ENCODE measurements at regions not wholly inside any gene's neighbourhood (a gene's known extent, or its start where the extent isn't known, plus 50 kb on each side); places are given as distances from the start of the nearest gene placed in this dataset.

DNA sequence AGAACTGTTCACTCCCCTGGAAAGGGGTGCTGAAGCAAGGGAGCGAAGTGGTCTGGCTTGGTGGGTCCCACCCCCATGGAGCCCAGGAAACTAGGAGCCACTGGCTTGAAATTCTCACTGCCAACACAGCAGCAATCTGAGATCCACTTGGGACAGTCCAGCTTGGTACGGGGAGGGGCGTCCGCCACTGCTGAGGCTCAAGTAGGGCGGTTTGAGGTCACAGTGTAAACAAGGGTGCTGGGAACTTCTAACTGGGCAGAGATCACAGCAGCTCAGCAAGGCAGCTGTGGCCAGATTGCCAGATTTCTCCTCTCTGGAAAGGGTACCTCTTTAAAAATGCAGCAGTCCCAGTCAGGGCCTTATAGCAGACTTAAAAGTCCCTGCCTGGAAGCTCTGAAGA lies 53.9 kb upstream of the GALNTL6 start:
- DNase-seq: no peak

- no peak for DNase-seq
Measured at GRCh38 chr4:171751538-171751937, 61.7 kb upstream of the GALNTL6 start.

DNA sequence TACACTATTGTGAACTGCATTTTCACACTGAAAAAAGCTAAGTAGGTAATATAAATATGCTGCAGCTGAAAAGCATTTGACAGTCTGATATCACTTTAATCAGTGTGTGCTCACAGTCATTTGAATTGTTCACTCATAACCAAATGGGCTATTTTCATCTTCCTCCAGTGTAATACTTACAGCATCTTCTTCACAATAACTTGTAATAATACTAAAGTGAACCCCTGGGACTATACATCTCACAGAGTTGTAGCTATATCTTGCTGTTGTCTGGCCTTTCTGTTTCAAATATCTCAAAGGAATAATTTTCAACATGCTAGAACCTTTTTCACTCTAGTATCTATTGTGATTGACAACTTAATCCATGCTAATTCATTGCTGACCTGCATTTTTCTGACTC lies 66.8 kb upstream of the GALNTL6 start:
- DNase-seq: no peak

DNA sequence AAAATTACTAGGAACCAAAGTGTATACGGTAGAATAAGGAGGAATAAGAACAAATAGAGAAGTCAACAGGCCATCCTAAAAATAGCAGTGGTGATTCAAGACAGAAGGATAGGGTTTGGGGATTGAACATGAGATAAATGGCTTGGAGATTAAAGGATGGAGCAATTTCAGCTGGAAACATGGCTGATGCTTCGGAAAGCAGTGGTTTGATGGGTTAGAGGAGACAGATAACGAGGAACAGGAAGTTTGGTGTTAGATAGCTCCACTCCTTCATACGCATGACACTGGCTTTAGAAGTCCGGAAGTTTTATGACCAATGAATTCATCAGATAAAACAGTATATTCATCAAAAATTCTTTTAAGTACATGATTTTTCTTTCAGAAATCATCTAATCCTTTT lies 70.8 kb upstream of the GALNTL6 start:
- DNase-seq: no peak

DNA sequence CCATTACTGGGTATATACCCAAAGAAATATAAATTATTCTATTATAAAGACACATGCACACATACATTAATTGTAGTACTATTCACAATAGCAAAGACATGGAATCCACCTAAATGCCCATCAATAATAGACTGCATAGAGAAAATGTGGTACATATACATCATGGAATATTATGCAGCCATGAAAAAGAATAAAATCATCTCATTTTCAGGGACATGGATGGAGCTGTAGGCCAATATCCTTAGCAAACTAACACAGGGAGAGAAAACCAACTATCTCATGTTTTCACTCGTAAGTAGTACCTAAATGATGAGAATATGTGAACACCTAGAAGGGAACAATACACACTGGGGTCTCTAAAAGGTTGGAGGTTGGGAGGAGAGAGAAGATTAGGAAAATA lies 86.0 kb upstream of the GALNTL6 start:
- DNase-seq: no peak

DNA sequence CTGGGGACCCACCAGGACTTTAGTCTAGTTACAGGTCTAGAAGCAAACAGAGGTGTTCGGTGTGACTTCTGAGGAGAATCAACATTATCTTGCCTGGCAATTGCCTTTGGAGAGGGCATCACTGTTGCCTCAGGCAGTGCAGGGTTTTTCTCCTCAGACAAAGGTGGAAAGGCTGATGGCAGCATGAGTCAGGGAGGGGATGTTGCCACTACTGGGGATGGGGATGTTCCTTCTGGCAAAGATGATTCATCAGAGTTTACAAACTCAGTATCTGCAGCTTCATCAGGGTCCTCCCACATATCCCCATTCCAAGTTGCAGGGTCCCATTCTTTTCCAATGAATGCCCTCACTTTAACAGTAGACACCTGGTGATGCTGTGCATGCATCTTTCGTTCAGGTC lies 91.3 kb upstream of the GALNTL6 start:
- no peak for DNase-seq

GRCh38 chr4:171719691-171720090 lies 93.5 kb upstream of the GALNTL6 start:
- DNase-seq: no peak

GRCh38 chr4:171718665-171719064 lies 94.5 kb upstream of the GALNTL6 start:
- DNase-seq: no peak

- no peak for DNase-seq
Measured at GRCh38 chr4:171718069-171718468, 95.1 kb upstream of the GALNTL6 start.

- no peak for DNase-seq
Measured at GRCh38 chr4:171717231-171717741, 95.9 kb upstream of the GALNTL6 start.

DNA sequence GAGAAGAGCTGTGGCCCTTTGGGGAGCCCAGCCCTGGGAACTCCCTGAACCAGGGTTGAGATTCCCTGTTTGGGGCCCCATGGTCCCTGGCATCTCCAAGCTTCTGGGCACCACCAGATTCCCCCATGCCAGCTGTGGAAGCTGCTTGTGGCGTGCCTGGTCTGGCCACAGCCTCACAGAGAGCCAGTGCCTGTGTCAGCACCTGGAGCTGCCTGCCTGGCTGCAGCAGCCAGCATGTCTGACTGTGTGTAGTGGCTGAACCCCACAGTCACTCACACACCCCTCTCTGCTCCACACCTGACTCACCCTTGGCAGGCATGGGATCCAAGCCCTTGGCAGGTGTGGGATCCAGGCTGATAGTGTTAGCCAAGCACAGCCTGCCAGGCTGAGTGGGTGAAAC lies 97.2 kb upstream of the GALNTL6 start:
- DNase-seq: no peak

GRCh38 chr4:171714791-171715454 lies 98.3 kb upstream of the GALNTL6 start:
- DNase-seq: no peak

DNA sequence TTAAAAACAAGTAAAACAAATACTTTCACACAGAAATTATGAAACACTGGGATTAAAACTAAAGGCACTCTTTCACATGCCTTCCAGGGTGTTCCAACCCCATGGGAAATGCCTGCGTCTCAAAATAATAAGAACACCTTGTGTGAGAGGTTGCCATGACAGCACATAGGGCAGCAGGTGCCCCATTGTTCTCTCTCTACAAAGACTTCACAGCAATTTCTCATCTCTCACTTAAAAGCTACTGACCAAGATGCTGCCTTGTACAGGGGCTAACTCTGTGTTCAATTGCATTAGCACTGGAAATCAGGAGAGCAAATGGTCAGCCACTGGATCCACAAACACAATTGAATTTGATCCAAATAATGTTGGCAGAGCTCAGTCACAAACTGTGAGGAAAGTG lies 102.5 kb upstream of the GALNTL6 start:
- no peak for DNase-seq

DNA sequence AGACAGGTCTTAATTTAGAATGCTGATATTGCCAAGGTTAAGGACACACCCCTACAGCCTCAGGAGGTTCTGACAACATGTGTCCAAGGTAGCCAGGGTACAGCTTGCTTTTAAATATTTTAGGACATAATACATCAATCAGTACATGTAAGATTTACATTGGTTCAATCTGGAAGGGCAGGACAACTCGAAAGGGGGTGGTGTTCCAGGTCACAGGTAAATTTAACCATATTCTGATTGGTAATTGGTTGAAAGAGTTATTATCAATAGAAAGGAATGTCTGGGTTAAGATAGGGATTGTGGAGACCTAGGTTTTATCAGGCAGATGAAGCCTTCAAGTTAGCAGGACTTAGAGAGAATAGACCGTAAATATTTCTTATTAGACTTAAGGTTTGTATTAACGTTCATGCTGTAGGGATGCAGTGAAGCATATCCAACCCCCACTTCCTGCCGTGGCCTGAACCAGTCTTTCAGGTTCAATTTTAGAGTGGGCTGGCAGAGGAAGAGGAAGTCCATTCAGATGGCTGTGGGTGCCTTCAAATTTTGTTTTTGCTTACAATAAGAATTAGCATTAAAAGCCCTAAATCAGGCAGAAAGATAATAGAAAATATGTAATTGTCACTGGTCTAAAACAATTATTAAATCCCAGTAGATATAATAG lies 136.5 kb upstream of the GALNTL6 start:
- no peak for DNase-seq

DNA sequence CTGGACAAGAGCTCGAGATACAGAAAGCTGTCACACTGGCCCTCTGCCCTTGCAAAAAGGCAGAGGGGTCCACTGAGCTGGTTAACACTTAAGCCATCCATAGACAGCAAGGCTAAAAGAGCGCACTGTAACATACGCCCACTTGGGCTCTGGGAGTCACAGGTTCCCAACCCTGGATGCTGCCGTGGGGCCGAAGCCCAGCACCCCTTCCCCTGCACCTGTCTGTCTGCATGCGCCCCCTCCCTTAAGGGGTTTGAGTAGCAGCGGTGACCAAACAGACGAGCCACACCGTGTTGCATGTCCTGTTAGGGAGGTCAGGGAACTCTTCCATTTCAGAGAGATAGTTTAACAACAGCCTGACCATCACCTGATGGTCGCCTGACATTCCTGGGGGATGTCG lies 138.4 kb upstream of the GALNTL6 start:
- DNase-seq: no peak

GRCh38 chr4:171668403-171668802 lies 144.8 kb upstream of the GALNTL6 start:
- DNase-seq: no peak

GRCh38 chr4:171667906-171668305 lies 145.3 kb upstream of the GALNTL6 start:
- DNase-seq: no peak

GRCh38 chr4:171651071-171651470 lies 162.1 kb upstream of the GALNTL6 start:
- no peak for DNase-seq

- DNase-seq: no peak
Measured at GRCh38 chr4:171650543-171650942, 162.7 kb upstream of the GALNTL6 start.

DNA sequence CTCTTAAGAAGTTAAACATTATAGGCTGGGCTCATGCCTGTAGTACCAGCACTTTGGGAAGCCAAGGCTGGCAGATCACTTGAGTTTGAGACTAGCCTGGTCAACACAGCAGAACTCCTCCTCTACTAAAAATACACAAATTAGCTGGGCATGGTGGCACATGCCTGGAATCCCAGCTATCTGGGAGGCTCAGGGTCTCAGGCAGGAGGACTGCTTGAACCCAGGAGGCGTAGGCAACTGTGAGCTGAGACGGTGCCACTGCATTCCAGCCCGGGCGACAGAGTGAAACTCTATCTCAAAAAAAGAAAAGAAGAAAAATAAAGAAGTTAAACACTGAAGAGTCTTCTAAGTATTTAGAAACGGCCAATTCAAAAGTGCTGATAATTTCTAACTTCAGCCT lies 164.3 kb upstream of the GALNTL6 start:
- DNase-seq: no peak

DNA sequence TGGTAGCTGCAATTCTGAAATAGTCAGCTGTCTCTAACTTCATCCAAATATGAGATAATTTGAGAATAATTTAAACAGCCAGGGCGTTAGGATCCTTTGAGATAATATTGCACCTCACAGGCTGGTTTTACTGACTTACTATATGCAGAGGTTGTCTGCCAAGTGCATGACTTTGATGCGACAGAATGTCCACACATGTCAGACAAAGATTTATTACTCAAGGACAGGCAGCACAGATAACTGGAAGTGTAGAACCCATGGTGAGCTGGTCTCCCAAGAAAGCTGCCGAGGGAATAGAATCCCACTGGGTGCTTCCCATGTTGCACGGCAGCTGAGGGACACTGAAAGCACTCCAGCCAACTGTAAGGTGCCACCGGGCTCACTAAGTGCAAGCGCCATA lies 166.2 kb upstream of the GALNTL6 start:
- no peak for DNase-seq

DNA sequence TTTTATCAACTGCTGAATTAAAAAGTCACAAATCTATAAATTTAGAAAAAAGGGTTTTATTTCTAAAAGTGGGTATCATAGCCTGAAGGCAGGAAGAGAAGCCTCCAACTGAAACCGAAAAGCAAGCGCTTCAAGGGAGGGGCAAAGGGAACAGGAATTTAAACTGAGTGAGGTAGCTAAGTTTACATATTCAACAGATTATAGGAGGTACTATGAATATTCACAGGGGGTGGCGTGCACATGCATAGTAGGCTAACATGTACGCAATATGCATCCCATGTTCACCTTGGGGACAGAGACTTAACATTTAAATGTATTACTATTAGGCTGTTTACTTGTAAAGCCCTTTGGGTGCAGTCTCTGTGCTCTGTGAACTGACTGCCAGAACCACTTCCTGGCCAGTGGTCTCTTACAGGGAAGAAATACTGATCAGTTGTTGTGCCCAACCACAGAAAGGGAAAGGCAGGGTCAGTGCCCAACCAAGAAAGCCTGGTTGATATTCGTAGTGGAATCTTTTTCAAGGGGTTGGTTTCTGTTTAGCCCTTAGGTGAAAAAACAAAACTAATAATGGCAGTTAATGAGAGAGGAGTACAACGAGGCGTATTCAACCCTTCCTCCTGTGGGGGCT lies 168.7 kb upstream of the GALNTL6 start:
- DNase-seq: no peak

GRCh38 chr4:171639540-171639939 lies 173.7 kb upstream of the GALNTL6 start:
- DNase-seq: no peak

- DNase-seq: no peak
Measured at GRCh38 chr4:171636606-171637005, 176.6 kb upstream of the GALNTL6 start.
